GM12878 (cell line): ENCODE measurements at regions not wholly inside any gene's neighbourhood (a gene's known extent, or its start where the extent isn't known, plus 50 kb on each side); places are given as distances from the start of the nearest gene placed in this dataset.

Experiments
- ATAC-seq: fragments of 200-7000 bp; cut with Tn5 transposase; 3 replicates; pipeline ENCODE4 v1.9.1; 2020; ENCODE audit warnings: mild to moderate bottlenecking, moderate library complexity
- BruUV-seq: library from RNA; stranded (reverse); fragments of 400-500 nt; replicated peaks from 2 replicates; lab custom pipeline; 2021; lab: Mats Ljungman, UMichigan
- CTCF ChIA-PET: fragments of 300-600 bp; sonication (Branson Sonifier 250); formaldehyde crosslinking; extraction: SDS; loops from one replicate; lab custom pipeline; 2021; ENCODE audit warnings: inconsistent platforms; lab: Yijun Ruan, JAX
- POLR2A ChIA-PET: fragments of 350-600 bp; formaldehyde crosslinking; extraction: SDS; loops from one replicate; lab custom pipeline; 2021; ENCODE audit warnings: inconsistent platforms; lab: Charles Lee
- RAD21 ChIA-PET: fragments of 300-600 bp; sonication (Branson Sonifier 250); formaldehyde crosslinking; loops from one replicate; lab custom pipeline; 2023; ENCODE audit warnings: antibody characterized with exemption; ENCODE audit not compliant: unreplicated experiment; lab: Charles Lee
- SMC1A ChIA-PET: fragments of 300-600 bp; sonication (Branson Sonifier 250); formaldehyde crosslinking; loops from one replicate; lab custom pipeline; 2023; ENCODE audit not compliant: unreplicated experiment, uncharacterized antibody; lab: Charles Lee
- DNase-seq: peaks from one replicate; pipeline ENCODE4 v3.0.0-alpha.2; 2011; ENCODE audit warnings: low read depth, low spot score
- FAIRE-seq: peaks from 3 replicates; lab custom pipeline; 2011; peaks lifted over from hg19 to GRCh38; lab: Jason Lieb, UNC
- H2AFZ ChIP-seq: 2 replicates; pipeline ENCODE4 v1.6.0; 2011; ENCODE audit warnings: low read depth, low read length, control low read depth; ENCODE audit not compliant: control insufficient read depth
- H3K27ac ChIP-seq: 2 replicates; pipeline ENCODE4 v1.5.1; 2011; ENCODE audit warnings: control low read depth; ENCODE audit not compliant: control insufficient read depth, insufficient read depth
- H3K27me3 ChIP-seq, 2 experiments: replicated peaks in 1 of 2; 2 replicates each; pipeline versions ENCODE4 v1.6.0 to v1.6.1; 2011; ENCODE audit warnings: low read length in 1 of 2; ENCODE audit not compliant: control insufficient read depth in 2 of 2, insufficient read depth in 2 of 2
- H3K36me3 ChIP-seq, 2 experiments: 2 replicates each; pipeline ENCODE4 v1.5.1; 2011; ENCODE audit warnings: low read length in 1 of 2; ENCODE audit not compliant: control insufficient read depth in 2 of 2, insufficient read depth in 2 of 2
- H3K4me1 ChIP-seq: 2 replicates; pipeline ENCODE4 v1.6.1; 2011; ENCODE audit warnings: mild to moderate bottlenecking, low read length, moderate library complexity, mixed read lengths; ENCODE audit not compliant: control insufficient read depth, insufficient read depth
- H3K4me2 ChIP-seq: 2 replicates; pipeline ENCODE4 v1.6.0; 2011; ENCODE audit warnings: control low read depth; ENCODE audit not compliant: control insufficient read depth, insufficient read depth
- H3K4me3 ChIP-seq: fragments of 200-600 bp; sonication (generic); 2 replicates; pipeline ENCODE4 v1.5.1; 2016
- H3K79me2 ChIP-seq: 2 replicates; pipeline ENCODE4 v1.6.0; 2011; ENCODE audit warnings: low read length; ENCODE audit not compliant: control insufficient read depth, insufficient read depth
- H3K9ac ChIP-seq: 2 replicates; pipeline ENCODE4 v1.8.0; 2011; ENCODE audit warnings: low read length, control low read depth, mixed read lengths; ENCODE audit not compliant: control insufficient read depth, insufficient read depth
- H3K9me3 ChIP-seq: replicated peaks from 3 replicates; pipeline ENCODE4 v1.5.1; 2011; ENCODE audit warnings: mild to moderate bottlenecking, low read length; ENCODE audit not compliant: control insufficient read depth, insufficient read depth
- H4K20me1 ChIP-seq: 2 replicates; pipeline ENCODE4 v1.6.0; 2011; ENCODE audit not compliant: control insufficient read depth, insufficient read depth
- ATF3 ChIP-seq: IDR thresholded peaks from 2 replicates; pipeline ENCODE4 v1.6.1; 2011; ENCODE audit warnings: low read depth, mild to moderate bottlenecking, low read length, moderate library complexity, borderline replicate concordance; ENCODE audit errors: extremely low read depth
- HDAC2 ChIP-seq: fragments of 200-600 bp; sonication (generic); IDR thresholded peaks from 2 replicates; pipeline ENCODE4 v1.6.1; 2017
- LARP7 ChIP-seq: fragments of 450-650 bp; IDR thresholded peaks from 2 replicates; pipeline ENCODE4 v1.6.1; 2017; ENCODE audit warnings: mild to moderate bottlenecking
- MLLT1 ChIP-seq: fragments of 450-650 bp; IDR thresholded peaks from 2 replicates; pipeline ENCODE4 v1.6.1; 2016; ENCODE audit warnings: mild to moderate bottlenecking
- MTA2 ChIP-seq: fragments of 450-650 bp; IDR thresholded peaks from 2 replicates; pipeline ENCODE4 v1.6.1; 2016; ENCODE audit warnings: low read depth, mild to moderate bottlenecking, moderate library complexity
- MYC ChIP-seq: IDR thresholded peaks from 2 replicates; pipeline ENCODE4 v1.6.1; 2011; ENCODE audit warnings: mild to moderate bottlenecking, low read length, moderate library complexity, inconsistent platforms; ENCODE audit not compliant: insufficient read depth, insufficient replicate concordance, insufficient read length, severe bottlenecking
- POLR2AphosphoS5 ChIP-seq: IDR thresholded peaks from 2 replicates; pipeline ENCODE4 v1.6.1; 2011; ENCODE audit warnings: mild to moderate bottlenecking, low read length, inconsistent platforms
- RAD51 ChIP-seq: fragments of 450-650 bp; IDR thresholded peaks from 2 replicates; pipeline ENCODE4 v1.6.1; 2016; ENCODE audit warnings: moderate library complexity, mild to moderate bottlenecking, inconsistent platforms
- RB1 ChIP-seq: fragments of 450-650 bp; formaldehyde crosslinking; IDR thresholded peaks from 2 replicates; pipeline ENCODE4 v1.6.1; 2017; ENCODE audit warnings: mild to moderate bottlenecking, borderline replicate concordance
- SMC3 ChIP-seq: IDR thresholded peaks from 2 replicates; pipeline ENCODE4 v1.6.1; 2011; ENCODE audit warnings: low read length, improper control_type of control experiment, borderline replicate concordance
- WGBS: methylation state at CpG from one replicate; pipeline ENCODE4 v1.1.6; 2016; ENCODE audit warnings: low lambda C conversion rate; ENCODE audit not compliant: insufficient replicate concordance, insufficient coverage; ENCODE audit errors: missing lambda C conversion rate; 5-methylcytosine and 5-hydroxymethylcytosine counted together
- in situ Hi-C: fragments of 300-500 bp; cut with MboI; formaldehyde crosslinking; loops from 9 replicates; pipeline ENCODE4 v1.14.3; 2018; ENCODE audit warnings: mixed read lengths
- intact Hi-C: fragments of 100-400 bp; cut with micrococcal nuclease; formaldehyde crosslinking; loops from one replicate; pipeline ENCODE4 v1.14.2; 2022; ENCODE audit not compliant: unreplicated experiment
- TF ChIP-seq, protein P1 (sequence below), 3 experiments: IDR thresholded peaks in 2 of 3; conservative IDR thresholded peaks in 1 of 3; 2 replicates each; pipeline ENCODE4 v1.5.1; 2011; ENCODE audit warnings: low read depth in 3 of 3, low read length in 3 of 3, mild to moderate bottlenecking in 3 of 3, control low read depth in 2 of 3, moderate library complexity in 2 of 3, inconsistent platforms in 1 of 3, mixed read lengths in 1 of 3; ENCODE audit not compliant: control insufficient read depth in 2 of 3, insufficient read depth in 1 of 3; ENCODE audit errors: extremely low read depth in 1 of 3
- TF ChIP-seq, protein P2 (sequence below): fragments of 450-650 bp; IDR thresholded peaks from 2 replicates; pipeline ENCODE4 v1.6.1; 2017; ENCODE audit warnings: antibody characterized with exemption, mild to moderate bottlenecking, moderate library complexity
- TF ChIP-seq, protein P3 (sequence below): fragments of 450-650 bp; IDR thresholded peaks from 2 replicates; pipeline ENCODE4 v1.6.1; 2016; ENCODE audit warnings: mild to moderate bottlenecking

DNA sequence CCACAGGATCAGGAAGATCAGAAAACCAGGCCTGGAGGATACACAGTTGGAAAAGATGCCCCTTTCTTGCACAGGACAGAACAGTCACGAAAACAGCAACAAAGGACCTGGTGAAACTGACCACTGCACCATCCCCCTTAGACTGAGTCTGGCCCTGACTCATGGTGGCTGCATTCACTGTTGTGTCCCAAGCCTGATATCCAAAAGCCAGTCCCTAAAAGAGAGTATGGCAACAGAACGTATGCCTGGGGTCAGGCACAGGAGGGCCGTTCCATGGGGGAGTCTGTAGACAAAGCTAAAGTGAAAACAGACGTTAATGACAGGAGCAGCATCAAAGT, 301.1 kb upstream of the NBEA start (continued):
- TF ChIP-seq, protein P1, sequence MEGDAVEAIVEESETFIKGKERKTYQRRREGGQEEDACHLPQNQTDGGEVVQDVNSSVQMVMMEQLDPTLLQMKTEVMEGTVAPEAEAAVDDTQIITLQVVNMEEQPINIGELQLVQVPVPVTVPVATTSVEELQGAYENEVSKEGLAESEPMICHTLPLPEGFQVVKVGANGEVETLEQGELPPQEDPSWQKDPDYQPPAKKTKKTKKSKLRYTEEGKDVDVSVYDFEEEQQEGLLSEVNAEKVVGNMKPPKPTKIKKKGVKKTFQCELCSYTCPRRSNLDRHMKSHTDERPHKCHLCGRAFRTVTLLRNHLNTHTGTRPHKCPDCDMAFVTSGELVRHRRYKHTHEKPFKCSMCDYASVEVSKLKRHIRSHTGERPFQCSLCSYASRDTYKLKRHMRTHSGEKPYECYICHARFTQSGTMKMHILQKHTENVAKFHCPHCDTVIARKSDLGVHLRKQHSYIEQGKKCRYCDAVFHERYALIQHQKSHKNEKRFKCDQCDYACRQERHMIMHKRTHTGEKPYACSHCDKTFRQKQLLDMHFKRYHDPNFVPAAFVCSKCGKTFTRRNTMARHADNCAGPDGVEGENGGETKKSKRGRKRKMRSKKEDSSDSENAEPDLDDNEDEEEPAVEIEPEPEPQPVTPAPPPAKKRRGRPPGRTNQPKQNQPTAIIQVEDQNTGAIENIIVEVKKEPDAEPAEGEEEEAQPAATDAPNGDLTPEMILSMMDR (IDR thresholded peaks at IDR 0.05 in 2 of 3, conservative IDR thresholded peaks at IDR 0.05 in 1 of 3; ENCODE audit: control insufficient read depth in 2 of 3, extremely low read depth in 1 of 3, insufficient read depth in 1 of 3, low read depth in 3 of 3, low read length in 3 of 3): no peak
- TF ChIP-seq, all 136 proteins: peak for 0

DNA sequence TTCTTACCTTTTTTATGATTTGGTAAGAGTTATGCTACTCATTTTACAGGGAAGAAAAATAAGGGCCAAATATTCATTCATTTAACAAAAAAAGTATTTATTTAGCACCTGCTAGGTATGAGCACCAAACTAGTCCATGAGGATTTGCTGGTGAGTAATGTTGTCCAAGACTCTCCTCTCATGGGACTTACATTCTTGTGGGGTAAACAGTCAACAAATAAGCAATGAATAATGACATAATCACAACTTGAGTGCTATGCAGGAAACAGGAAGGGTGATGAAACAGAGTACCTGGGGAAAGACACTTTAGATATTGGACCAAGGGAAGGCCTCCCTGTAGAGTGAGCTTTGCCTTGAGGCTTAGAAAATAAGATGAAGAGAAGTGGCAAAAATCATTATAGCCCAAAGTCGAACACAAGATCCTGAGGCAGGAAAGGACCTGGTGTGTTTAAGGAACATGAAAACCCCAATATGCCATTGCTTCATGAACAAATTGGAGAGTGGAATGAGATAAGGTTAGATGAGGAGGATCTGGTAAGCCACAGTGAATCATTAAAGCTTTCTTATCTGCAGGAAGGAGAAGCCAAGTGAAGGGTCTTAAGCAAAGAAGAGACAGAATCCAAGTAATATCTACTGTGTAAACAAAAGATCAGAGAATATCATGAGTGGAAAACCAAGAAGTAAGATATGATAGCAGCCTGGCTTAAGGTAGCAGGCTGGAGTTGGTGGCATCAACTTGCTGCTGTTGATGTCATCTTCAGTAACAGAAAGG, 294.5 kb upstream of the NBEA start:
- RAD21 ChIA-PET: no interaction called here
- Histone ChIP-seq H3K27ac (no peak overlapping the region), H4K20me1 (no peaks in the 10 kb centered on the region), H3K9me3 (no peaks in the 10 kb centered on the region; the same call in 2 of the 3 replicates), H2AFZ (no peak overlapping the region), H3K79me2 (no peaks in the 10 kb centered on the region), H3K4me2 (no peak overlapping the region), H3K9ac (no peak overlapping the region), H3K4me1 (no peaks in the 10 kb centered on the region), H3K27me3 (no peaks in the 10 kb centered on the region), H3K4me3 (no peak overlapping the region), H3K36me3 (no peaks in the 10 kb centered on the region)
- CTCF ChIA-PET: no interaction called here
- 6% methylated on average over 1 of the region's 1 CpG for WGBS
- no TSS peak for BruUV-seq
- no peak for ATAC-seq
- no peak for FAIRE-seq
- SMC1A ChIA-PET: interaction anchor here (1.7 kb wide), 1 partner anchor 8 kb away, joined by 3 read pairs; no protein-coding TSS in a partner anchor
- in situ Hi-C loops: no loop called here
- POLR2A ChIA-PET: no interaction called here
- intact Hi-C loops: no loop called here
- no peak for DNase-seq
- TF ChIP-seq ATF3: no peak
- TF ChIP-seq SMC3: no peak
- TF ChIP-seq RAD51: no peak
- TF ChIP-seq RB1: no peak
- no peak for TF ChIP-seq MTA2
- TF ChIP-seq POLR2AphosphoS5: no peak
- no peak for TF ChIP-seq MYC
- TF ChIP-seq MLLT1: no peak
- TF ChIP-seq HDAC2: no peak
- TF ChIP-seq, protein P2, sequence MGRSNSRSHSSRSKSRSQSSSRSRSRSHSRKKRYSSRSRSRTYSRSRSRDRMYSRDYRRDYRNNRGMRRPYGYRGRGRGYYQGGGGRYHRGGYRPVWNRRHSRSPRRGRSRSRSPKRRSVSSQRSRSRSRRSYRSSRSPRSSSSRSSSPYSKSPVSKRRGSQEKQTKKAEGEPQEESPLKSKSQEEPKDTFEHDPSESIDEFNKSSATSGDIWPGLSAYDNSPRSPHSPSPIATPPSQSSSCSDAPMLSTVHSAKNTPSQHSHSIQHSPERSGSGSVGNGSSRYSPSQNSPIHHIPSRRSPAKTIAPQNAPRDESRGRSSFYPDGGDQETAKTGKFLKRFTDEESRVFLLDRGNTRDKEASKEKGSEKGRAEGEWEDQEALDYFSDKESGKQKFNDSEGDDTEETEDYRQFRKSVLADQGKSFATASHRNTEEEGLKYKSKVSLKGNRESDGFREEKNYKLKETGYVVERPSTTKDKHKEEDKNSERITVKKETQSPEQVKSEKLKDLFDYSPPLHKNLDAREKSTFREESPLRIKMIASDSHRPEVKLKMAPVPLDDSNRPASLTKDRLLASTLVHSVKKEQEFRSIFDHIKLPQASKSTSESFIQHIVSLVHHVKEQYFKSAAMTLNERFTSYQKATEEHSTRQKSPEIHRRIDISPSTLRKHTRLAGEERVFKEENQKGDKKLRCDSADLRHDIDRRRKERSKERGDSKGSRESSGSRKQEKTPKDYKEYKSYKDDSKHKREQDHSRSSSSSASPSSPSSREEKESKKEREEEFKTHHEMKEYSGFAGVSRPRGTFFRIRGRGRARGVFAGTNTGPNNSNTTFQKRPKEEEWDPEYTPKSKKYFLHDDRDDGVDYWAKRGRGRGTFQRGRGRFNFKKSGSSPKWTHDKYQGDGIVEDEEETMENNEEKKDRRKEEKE: no peak
- TF ChIP-seq, protein P3, sequence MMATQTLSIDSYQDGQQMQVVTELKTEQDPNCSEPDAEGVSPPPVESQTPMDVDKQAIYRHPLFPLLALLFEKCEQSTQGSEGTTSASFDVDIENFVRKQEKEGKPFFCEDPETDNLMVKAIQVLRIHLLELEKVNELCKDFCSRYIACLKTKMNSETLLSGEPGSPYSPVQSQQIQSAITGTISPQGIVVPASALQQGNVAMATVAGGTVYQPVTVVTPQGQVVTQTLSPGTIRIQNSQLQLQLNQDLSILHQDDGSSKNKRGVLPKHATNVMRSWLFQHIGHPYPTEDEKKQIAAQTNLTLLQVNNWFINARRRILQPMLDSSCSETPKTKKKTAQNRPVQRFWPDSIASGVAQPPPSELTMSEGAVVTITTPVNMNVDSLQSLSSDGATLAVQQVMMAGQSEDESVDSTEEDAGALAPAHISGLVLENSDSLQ: no peak
- no peak for TF ChIP-seq LARP7
